SK-N-SH treated with all-trans-retinoic acid at 6 μM for 48 hours (cell line): ENCODE measurements at regions not wholly inside any gene's neighbourhood (a gene's known extent, or its start where the extent isn't known, plus 50 kb on each side); places are given as distances from the start of the nearest gene placed in this dataset.

Source experiments
- CSRNP3 ChIP-seq: fragments of 250-450 bp; sonication (Bioruptor Pico); IDR thresholded peaks from 2 replicates; pipeline ENCODE4 v1.5.1; 2021; ENCODE audit warnings: mild to moderate bottlenecking, moderate library complexity
- GLIS3 ChIP-seq: fragments of 250-450 bp; sonication (Bioruptor Pico); IDR thresholded peaks from 2 replicates; pipeline ENCODE4 v1.5.0; 2020; ENCODE audit warnings: mild to moderate bottlenecking, moderate library complexity
- ZFP30 ChIP-seq: fragments of 450-650 bp; formaldehyde crosslinking; IDR thresholded peaks from 2 replicates; pipeline ENCODE4 v1.5.0; 2022; ENCODE audit warnings: mild to moderate bottlenecking, moderate library complexity
- ZNF565 ChIP-seq: fragments of 450-650 bp; formaldehyde crosslinking; conservative IDR thresholded peaks from 2 replicates; pipeline ENCODE4 v1.5.0; 2020; ENCODE audit warnings: low read depth, mild to moderate bottlenecking, moderate library complexity

- TF ChIP-seq ZFP30 (no peak), GLIS3 (CRISPR knock-in tag) (no peak), ZNF565 (CRISPR knock-in tag) (no peak), CSRNP3 (CRISPR knock-in tag) (no peak)
Measured at GRCh38 chr9:108762348-108763055, 93.3 kb downstream of the ACTL7B start.
